ENCODE measurements at regions not wholly inside any gene's neighbourhood (a gene's known extent, or its start where the extent isn't known, plus 50 kb on each side); places are given as distances from the start of the nearest gene placed in this dataset.

GRCh38 chr1:81190003-81190402 lies 610.7 kb upstream of the ADGRL2 start:
- intact Hi-C loops (cut with DNase I) = no loop called here
- H3K36me3 ChIP-seq = no peaks in the 10 kb centered on the region
- H3K27me3 ChIP-seq = no peaks in the 10 kb centered on the region
- no peak overlapping the region for H3K4me3 ChIP-seq
- WGBS, 2 donors = 88 to 93% methylated on average over 3 of the region's 3 CpGs
- no peak overlapping the region for H3K27ac ChIP-seq
- ATAC-seq (no peak), DNase-seq (no peak)
- H3K4me1 ChIP-seq = no peaks in the 10 kb centered on the region
- no peak for TF ChIP-seq CTCF (IDR thresholded peaks at IDR 0.05)
- no peaks in the 10 kb centered on the region for H3K9me3 ChIP-seq

- no peak for DNase-seq
- Histone ChIP-seq H3K27ac (no peak overlapping the region), H3K27me3 (no peaks in the 10 kb centered on the region), H3K36me3 (no peaks in the 10 kb centered on the region), H3K4me1 (no peaks in the 10 kb centered on the region), H3K9me3 (peaks cover 0 to 3% (median 0%) of the 10 kb centered on the region in 11 donors), H3K4me3 (no peak overlapping the region)
- TF ChIP-seq CTCF (IDR thresholded peaks at IDR 0.05) = no peak
- WGBS, 2 donors = 95 to 96% methylated on average over 1 of the region's 1 CpG
- intact Hi-C loops (cut with DNase I) = no loop called here
- ATAC-seq = no peak
Measured at GRCh38 chr1:81187635-81188034, 613.1 kb upstream of the ADGRL2 start.

- peaks cover 0 to 9% (median 0%) of the 10 kb centered on the region in 11 donors for H3K9me3 ChIP-seq
- 72 to 78% methylated on average over 2 of the region's 2 CpGs for WGBS, 2 donors
- intact Hi-C loops (cut with DNase I) = no loop called here
- no peak overlapping the region for H3K4me3 ChIP-seq
- no peaks in the 10 kb centered on the region for H3K4me1 ChIP-seq
- DNase-seq (no peak), ATAC-seq (peak in 2 of 8 donors; percentile 29 to 51)
- no peaks in the 10 kb centered on the region for H3K36me3 ChIP-seq
- H3K27ac ChIP-seq = no peak overlapping the region
- H3K27me3 ChIP-seq = no peaks in the 10 kb centered on the region
- TF ChIP-seq CTCF (IDR thresholded peaks at IDR 0.05) = no peak
Measured at GRCh38 chr1:81186261-81186660, 614.5 kb upstream of the ADGRL2 start.

- no peaks in the 10 kb centered on the region for H3K36me3 ChIP-seq
- ATAC-seq = no peak
- intact Hi-C loops (cut with DNase I) = no loop called here
- H3K4me1 ChIP-seq = no peaks in the 10 kb centered on the region
- TF ChIP-seq CTCF (IDR thresholded peaks at IDR 0.05) = no peak
- no peak for DNase-seq
- no peak overlapping the region for H3K27ac ChIP-seq
- no peaks in the 10 kb centered on the region for H3K27me3 ChIP-seq
- 67 to 76% methylated on average over 1 of the region's 1 CpG for WGBS, 2 donors
- no peak overlapping the region for H3K4me3 ChIP-seq
- H3K9me3 ChIP-seq = peaks cover 0 to 14% (median 0%) of the 10 kb centered on the region in 11 donors
Measured at GRCh38 chr1:81183553-81183952, 617.2 kb upstream of the ADGRL2 start.
